ENCODE measurements at regions not wholly inside any gene's neighbourhood (a gene's known extent, or its start where the extent isn't known, plus 50 kb on each side); places are given as distances from the start of the nearest gene placed in this dataset.

DNA sequence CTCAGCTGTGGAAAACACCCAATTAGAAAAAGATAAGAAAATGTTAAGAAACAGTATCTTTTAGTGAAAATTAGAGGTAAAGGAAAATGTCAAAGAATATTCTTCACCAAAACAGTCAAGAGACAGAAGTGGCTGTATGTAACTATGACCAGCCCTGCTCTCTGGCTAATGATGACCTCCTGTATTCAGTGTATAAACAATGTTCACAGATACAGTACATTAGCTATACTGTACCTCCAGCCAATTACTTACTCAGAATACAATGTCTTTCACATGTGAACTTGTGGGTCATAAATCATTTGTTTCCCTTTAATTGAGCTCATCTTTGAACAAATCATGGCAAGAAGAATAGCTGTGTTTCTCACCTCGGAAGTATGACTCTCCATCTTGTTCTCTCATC is 432.0 kb downstream of the LMO4 start:
- TF ChIP-seq CTCF (conservative IDR thresholded peaks at IDR 0.05) (no peak), ZFX (IDR thresholded peaks at IDR 0.05) (no peak)

All from C4-2B (cell line).